Central memory CD8-positive, alpha-beta T cell (primary cell): ENCODE measurements at regions not wholly inside any gene's neighbourhood (a gene's known extent, or its start where the extent isn't known, plus 50 kb on each side); places are given as distances from the start of the nearest gene placed in this dataset.

Source experiments
- ATAC-seq: fragments of 150-1000 bp; cut with Tn5 transposase; replicated peaks from 2 replicates; pipeline ENCODE4 v1.10.0; 2022; ENCODE audit warnings: mild to moderate bottlenecking, moderate FRiP score, moderate number of reproducible peaks; ENCODE audit not compliant: poor library complexity, severe bottlenecking; ENCODE audit errors: extremely low read depth
- DNase-seq, 2 donors: peaks; one replicate each; pipeline ENCODE4 v3.0.0; 2021; ENCODE audit warnings: low spot score in 2 of 2
- H3K27ac Mint-ChIP-seq: one replicate; pipeline ENCODE4 v1.8.0; 2022; ENCODE audit warnings: low read depth, mild to moderate bottlenecking, moderate library complexity, mixed read lengths
- H3K27me3 Mint-ChIP-seq: one replicate; pipeline ENCODE4 v1.8.0; 2022; ENCODE audit warnings: mixed read lengths
- H3K36me3 Mint-ChIP-seq: one replicate; pipeline ENCODE4 v1.8.0; 2022; ENCODE audit warnings: mild to moderate bottlenecking, moderate library complexity, mixed read lengths; ENCODE audit not compliant: insufficient read depth
- H3K4me1 Mint-ChIP-seq: one replicate; pipeline ENCODE4 v1.8.0; 2022; ENCODE audit warnings: mixed read lengths
- H3K4me3 Mint-ChIP-seq: one replicate; pipeline ENCODE4 v1.8.0; 2022; ENCODE audit warnings: mild to moderate bottlenecking, moderate library complexity, mixed read lengths
- H3K9me3 Mint-ChIP-seq: one replicate; pipeline ENCODE4 v1.8.0; 2022; ENCODE audit warnings: mixed read lengths

- H3K4me3 Mint-ChIP-seq, result no peak overlapping the region
- DNase-seq (no peak), ATAC-seq (no peak)
- no peaks in the 10 kb centered on the region for H3K9me3 Mint-ChIP-seq
- peaks cover 5% of the 10 kb centered on the region for H3K4me1 Mint-ChIP-seq
- peaks cover 2% of the 10 kb centered on the region for H3K36me3 Mint-ChIP-seq
- H3K27me3 Mint-ChIP-seq, result peaks cover 28% of the 10 kb centered on the region
- H3K27ac Mint-ChIP-seq, result no peak overlapping the region
Measured at GRCh38 chr9:36768677-36769076, 196.0 kb downstream of the MELK start.

- DNase-seq, result no peak
- Mint-ChIP-seq H3K27me3 (peaks cover 39% of the 10 kb centered on the region), H3K4me1 (peaks cover 5% of the 10 kb centered on the region), H3K36me3 (peaks cover 2% of the 10 kb centered on the region), H3K27ac (no peak overlapping the region), H3K9me3 (no peaks in the 10 kb centered on the region), H3K4me3 (no peak overlapping the region)
- no peak for ATAC-seq
Measured at GRCh38 chr9:36770025-36770424, 197.3 kb downstream of the MELK start.

GRCh38 chr9:36772449-36773403, 200.0 kb downstream of the MELK start:
- ATAC-seq, result no peak
- H3K27ac Mint-ChIP-seq, result no peak overlapping the region
- H3K36me3 Mint-ChIP-seq, result peaks cover 2% of the 10 kb centered on the region
- no peaks in the 10 kb centered on the region for H3K4me1 Mint-ChIP-seq
- H3K27me3 Mint-ChIP-seq, result peaks cover 61% of the 10 kb centered on the region
- no peak for DNase-seq
- no peak overlapping the region for H3K4me3 Mint-ChIP-seq
- no peaks in the 10 kb centered on the region for H3K9me3 Mint-ChIP-seq

- DNase-seq, result no peak
- no peaks in the 10 kb centered on the region for H3K36me3 Mint-ChIP-seq
- no peak for ATAC-seq
- no peak overlapping the region for H3K4me3 Mint-ChIP-seq
- H3K27me3 Mint-ChIP-seq, result peaks cover 83% of the 10 kb centered on the region
- no peaks in the 10 kb centered on the region for H3K9me3 Mint-ChIP-seq
- H3K4me1 Mint-ChIP-seq, result no peaks in the 10 kb centered on the region
- H3K27ac Mint-ChIP-seq, result no peak overlapping the region
Measured at GRCh38 chr9:36778682-36779081, 206.0 kb downstream of the MELK start.

- Mint-ChIP-seq H3K4me1 (no peaks in the 10 kb centered on the region), H3K4me3 (no peak overlapping the region), H3K36me3 (no peaks in the 10 kb centered on the region), H3K27me3 (peaks cover 85% of the 10 kb centered on the region), H3K27ac (no peak overlapping the region), H3K9me3 (no peaks in the 10 kb centered on the region)
- no peak for DNase-seq
- no peak for ATAC-seq
Measured at GRCh38 chr9:36779582-36779981, 206.9 kb downstream of the MELK start.

GRCh38 chr9:36780186-36780585, 207.5 kb downstream of the MELK start:
- H3K4me1 Mint-ChIP-seq, result no peaks in the 10 kb centered on the region
- no peaks in the 10 kb centered on the region for H3K9me3 Mint-ChIP-seq
- peaks cover 85% of the 10 kb centered on the region for H3K27me3 Mint-ChIP-seq
- DNase-seq (no peak), ATAC-seq (no peak)
- H3K4me3 Mint-ChIP-seq, result no peak overlapping the region
- H3K36me3 Mint-ChIP-seq, result no peaks in the 10 kb centered on the region
- H3K27ac Mint-ChIP-seq, result no peak overlapping the region

GRCh38 chr9:36781533-36781932, 208.8 kb downstream of the MELK start:
- Mint-ChIP-seq H3K4me1 (no peaks in the 10 kb centered on the region), H3K27ac (no peak overlapping the region), H3K9me3 (no peaks in the 10 kb centered on the region), H3K4me3 (no peak overlapping the region), H3K27me3 (peaks cover 85% of the 10 kb centered on the region), H3K36me3 (peaks cover 2% of the 10 kb centered on the region)
- ATAC-seq, result no peak
- no peak for DNase-seq
